ENCODE measurements at regions not wholly inside any gene's neighbourhood (a gene's known extent, or its start where the extent isn't known, plus 50 kb on each side); places are given as distances from the start of the nearest gene placed in this dataset.
"Not testable (repeated sequence)": the region's sequence is repeated elsewhere in the genome, so short reads cannot be mapped to it uniquely, and the experiment has no call there.

GRCh38 chr13:60663788-60664187 lies 266.8 kb downstream of the TDRD3 start:
- no peak for DNase-seq

GRCh38 chr13:60662595-60662994 lies 265.6 kb downstream of the TDRD3 start:
- DNase-seq: no peak

GRCh38 chr13:60661521-60661920 lies 264.5 kb downstream of the TDRD3 start:
- DNase-seq: no peak

- DNase-seq: not testable (repeated sequence)
These were observed 260.6 kb downstream of the TDRD3 start for GRCh38 chr13:60657586-60657985.

- DNase-seq: no peak
These were observed 258.2 kb downstream of the TDRD3 start for GRCh38 chr13:60655256-60655655.

GRCh38 chr13:60654415-60654814 lies 257.4 kb downstream of the TDRD3 start:
- DNase-seq: no peak

- no peak for DNase-seq
These were observed 250.5 kb downstream of the TDRD3 start for GRCh38 chr13:60647547-60647946.

GRCh38 chr13:60646620-60647019 lies 249.6 kb downstream of the TDRD3 start:
- no peak for DNase-seq

- no peak for DNase-seq
These were observed 248.7 kb downstream of the TDRD3 start for GRCh38 chr13:60645676-60646075.

- DNase-seq: no peak
These were observed 245.5 kb downstream of the TDRD3 start for GRCh38 chr13:60642552-60642951.

- DNase-seq: no peak
These were observed 232.1 kb downstream of the TDRD3 start for GRCh38 chr13:60629158-60629557.

GRCh38 chr13:60627071-60627686 lies 230.2 kb downstream of the TDRD3 start:
- DNase-seq: peak; percentile 18

Data from NCI-H1436 treated with DMSO at 0.1 percent for 48 hours (cell line).